ENCODE measurements at regions not wholly inside any gene's neighbourhood (a gene's known extent, or its start where the extent isn't known, plus 50 kb on each side); places are given as distances from the start of the nearest gene placed in this dataset.
"Not testable (repeated sequence)": the region's sequence is repeated elsewhere in the genome, so short reads cannot be mapped to it uniquely, and the experiment has no call there.

- DNase-seq = no peak
Measured at GRCh38 chr5:154614595-154614994, 136.6 kb upstream of the HAND1 start.

- no peak for DNase-seq
Measured at GRCh38 chr5:154614125-154614524, 136.1 kb upstream of the HAND1 start.

- DNase-seq = no peak
Measured at GRCh38 chr5:154612666-154613065, 134.6 kb upstream of the HAND1 start.

- DNase-seq = no peak
Measured at GRCh38 chr5:154611341-154611767, 133.3 kb upstream of the HAND1 start.

GRCh38 chr5:154610321-154611154 is 132.5 kb upstream of the HAND1 start:
- peak; percentile 31 for DNase-seq

- no peak for DNase-seq
Measured at GRCh38 chr5:154609251-154609650, 131.2 kb upstream of the HAND1 start.

GRCh38 chr5:154608531-154609011 is 130.5 kb upstream of the HAND1 start:
- no peak for DNase-seq

- no peak for DNase-seq
Measured at GRCh38 chr5:154607746-154608145, 129.7 kb upstream of the HAND1 start.

- no peak for DNase-seq
Measured at GRCh38 chr5:154606246-154606645, 128.2 kb upstream of the HAND1 start.

- no peak for DNase-seq
Measured at GRCh38 chr5:154603953-154604679, 126.1 kb upstream of the HAND1 start.

GRCh38 chr5:154603485-154603884 is 125.5 kb upstream of the HAND1 start:
- DNase-seq = no peak

GRCh38 chr5:154603011-154603410 is 125.0 kb upstream of the HAND1 start:
- DNase-seq = no peak

GRCh38 chr5:154601014-154601413 is 123.0 kb upstream of the HAND1 start:
- DNase-seq = no peak

- DNase-seq = no peak
Measured at GRCh38 chr5:154598021-154598420, 120.0 kb upstream of the HAND1 start.

GRCh38 chr5:154596844-154597243 is 118.8 kb upstream of the HAND1 start:
- DNase-seq = not testable (repeated sequence)

- DNase-seq = no peak
Measured at GRCh38 chr5:154595662-154596061, 117.6 kb upstream of the HAND1 start.

- no peak for DNase-seq
Measured at GRCh38 chr5:154593796-154594195, 115.8 kb upstream of the HAND1 start.

GRCh38 chr5:154593071-154593470 is 115.0 kb upstream of the HAND1 start:
- no peak for DNase-seq

- no peak for DNase-seq
Measured at GRCh38 chr5:154590093-154590724, 112.2 kb upstream of the HAND1 start.

GRCh38 chr5:154589511-154589910 is 111.5 kb upstream of the HAND1 start:
- no peak for DNase-seq

- DNase-seq = not testable (repeated sequence)
Measured at GRCh38 chr5:154588833-154589425, 110.9 kb upstream of the HAND1 start.

GRCh38 chr5:154588091-154588774 is 110.2 kb upstream of the HAND1 start:
- DNase-seq = no peak
